H1 (cell line): ENCODE measurements at regions not wholly inside any gene's neighbourhood (a gene's known extent, or its start where the extent isn't known, plus 50 kb on each side); places are given as distances from the start of the nearest gene placed in this dataset.

Experiments used
- CTCF ChIA-PET: fragments of 300-600 bp; sonication (Branson Sonifier 250); formaldehyde crosslinking; loops from one replicate; lab custom pipeline; 2021; ENCODE audit not compliant: partially characterized antibody; lab: Charles Lee
- POLR2A ChIA-PET: fragments of 300-600 bp; sonication (Branson Sonifier 250); formaldehyde crosslinking; loops from one replicate; lab custom pipeline; 2021; ENCODE audit warnings: inconsistent platforms; ENCODE audit not compliant: partially characterized antibody; lab: Charles Lee
- DNase-seq, 2 experiments: peaks; one replicate each; pipeline versions ENCODE4 v3.0.0 to v3.0.0-alpha.2; 2010 to 2022; ENCODE audit warnings: low spot score in 2 of 2, low read depth in 1 of 2, mixed read lengths in 1 of 2
- FAIRE-seq: peaks from 2 replicates; lab custom pipeline; 2011; peaks lifted over from hg19 to GRCh38; lab: Jason Lieb, UNC
- H2AFZ ChIP-seq: 2 replicates; pipeline ENCODE4 v1.8.1; 2012; ENCODE audit warnings: low read length, inconsistent platforms
- H2AK5ac ChIP-seq: 2 replicates; pipeline ENCODE4 v1.6.1; 2013; ENCODE audit warnings: low read depth, low read length
- H2BK120ac ChIP-seq: replicated peaks from 2 replicates; pipeline ENCODE3; 2013; ENCODE audit warnings: low read depth, low read length, inconsistent platforms
- H2BK12ac ChIP-seq: 2 replicates; pipeline ENCODE4 v1.6.1; 2013; ENCODE audit warnings: low read depth, low read length
- H2BK15ac ChIP-seq: 2 replicates; pipeline ENCODE4 v1.6.1; 2013; ENCODE audit warnings: low read length
- H2BK20ac ChIP-seq: 2 replicates; pipeline ENCODE4 v1.6.1; 2013; ENCODE audit warnings: low read length
- H2BK5ac ChIP-seq: 2 replicates; pipeline ENCODE4 v1.6.1; 2013; ENCODE audit warnings: low read depth, low read length
- H3K14ac ChIP-seq: 2 replicates; pipeline ENCODE4 v1.6.1; 2013; ENCODE audit warnings: inconsistent platforms; ENCODE audit not compliant: insufficient read length
- H3K18ac ChIP-seq: 2 replicates; pipeline ENCODE4 v1.6.1; 2013; ENCODE audit warnings: low read length; ENCODE audit errors: extremely low read depth
- H3K23ac ChIP-seq: 2 replicates; pipeline ENCODE4 v1.6.1; 2013; ENCODE audit warnings: inconsistent platforms; ENCODE audit not compliant: insufficient read length
- H3K23me2 ChIP-seq: 2 replicates; pipeline ENCODE4 v1.6.1; 2013; ENCODE audit warnings: low read depth, low read length
- H3K27ac ChIP-seq: 2 replicates; pipeline ENCODE4 v1.6.1; 2011; ENCODE audit warnings: low read depth, low read length, inconsistent platforms
- H3K27me3 ChIP-seq, 4 experiments: replicated peaks in 1 of 4; 1 replicate in 1 of 4; 2 replicates in 3 of 4; pipeline versions ENCODE4 v1.6.1 to v1.8.1; 2011 to 2013; ENCODE audit warnings: low read length in 3 of 4, mild to moderate bottlenecking in 3 of 4, inconsistent platforms in 2 of 4, mixed read lengths in 2 of 4, moderate library complexity in 1 of 4; ENCODE audit not compliant: control insufficient read depth in 3 of 4, insufficient read depth in 3 of 4; ENCODE audit errors: extremely low read depth in 1 of 4
- H3K36me3 ChIP-seq, 4 experiments: 2 replicates each; pipeline versions ENCODE4 v1.6.1 to v1.8.1; 2011 to 2013; ENCODE audit warnings: mild to moderate bottlenecking in 4 of 4, low read length in 3 of 4, moderate library complexity in 2 of 4, control low read depth in 1 of 4, inconsistent platforms in 1 of 4; ENCODE audit not compliant: insufficient read depth in 4 of 4, control insufficient read depth in 2 of 4
- H3K4ac ChIP-seq: replicated peaks from 2 replicates; pipeline ENCODE3; 2013; ENCODE audit warnings: low read length, low read depth, mixed read lengths, inconsistent platforms; ENCODE audit not compliant: insufficient read length
- H3K4me1 ChIP-seq, 4 experiments: replicated peaks in 1 of 4; 1 replicate in 1 of 4; 2 replicates in 3 of 4; pipeline versions ENCODE4 v1.6.1 to v1.8.1; 2011 to 2013; ENCODE audit warnings: low read length in 3 of 4, inconsistent platforms in 2 of 4, mixed read lengths in 1 of 4; ENCODE audit not compliant: insufficient read depth in 4 of 4, control insufficient read depth in 3 of 4
- H3K4me2 ChIP-seq, 2 experiments: 2 replicates each; pipeline versions ENCODE4 v1.6.1 to v1.8.1; 2011 to 2013; ENCODE audit warnings: low read depth in 2 of 2, low read length in 2 of 2, control low read depth in 1 of 2, inconsistent platforms in 1 of 2, mild to moderate bottlenecking in 1 of 2; ENCODE audit not compliant: insufficient read depth in 1 of 2
- H3K4me3 ChIP-seq, 4 experiments: fragments of 200-600, 300-600 bp in 1 of 4; sonication (generic), shearing (Covaris generic), sonication (Bioruptor Twin) in 1 of 4; 2 replicates each; pipeline versions ENCODE4 v1.5.1 to v1.8.1; 2011 to 2016; ENCODE audit warnings: low read length in 4 of 4, low read depth in 3 of 4, control low read depth in 2 of 4, inconsistent platforms in 2 of 4, mild to moderate bottlenecking in 2 of 4, mixed read lengths in 1 of 4, moderate library complexity in 1 of 4; ENCODE audit not compliant: insufficient read depth in 2 of 4; ENCODE audit errors: extremely low read depth in 1 of 4
- H3K56ac ChIP-seq: replicated peaks from 2 replicates; pipeline ENCODE3; 2013; ENCODE audit warnings: low read depth, mild to moderate bottlenecking, mixed read lengths, low read length, inconsistent platforms; ENCODE audit not compliant: insufficient read length
- H3K79me1 ChIP-seq: 2 replicates; pipeline ENCODE4 v1.6.1; 2013; ENCODE audit warnings: low read depth, low read length, control low read depth
- H3K79me2 ChIP-seq, 2 experiments: 2 replicates each; pipeline versions ENCODE4 v1.6.1 to v1.8.1; 2012 to 2013; ENCODE audit warnings: low read length in 2 of 2, mild to moderate bottlenecking in 2 of 2, inconsistent platforms in 1 of 2; ENCODE audit not compliant: insufficient read depth in 2 of 2, control insufficient read depth in 1 of 2
- H3K9ac ChIP-seq, 4 experiments: replicated peaks in 1 of 4; 1 replicate in 1 of 4; 2 replicates in 3 of 4; pipeline versions ENCODE4 v1.6.1 to v1.8.1; 2011 to 2013; ENCODE audit warnings: low read depth in 3 of 4, low read length in 3 of 4, control low read depth in 2 of 4, mild to moderate bottlenecking in 2 of 4, moderate library complexity in 2 of 4, inconsistent platforms in 1 of 4; ENCODE audit errors: extremely low read depth in 1 of 4
- H3K9me3 ChIP-seq, 2 experiments: 2 replicates each; pipeline versions ENCODE4 v1.6.1 to v1.8.1; 2012 to 2013; ENCODE audit warnings: mild to moderate bottlenecking in 2 of 2, moderate library complexity in 2 of 2, control low read depth in 1 of 2, inconsistent platforms in 1 of 2, low read depth in 1 of 2, low read length in 1 of 2, mixed read lengths in 1 of 2; ENCODE audit not compliant: insufficient read depth in 2 of 2
- H4K20me1 ChIP-seq, 2 experiments: replicated peaks in 1 of 2; 2 replicates each; pipeline versions ENCODE3 to v1.8.1; 2011 to 2013; ENCODE audit warnings: inconsistent platforms in 2 of 2, low read length in 2 of 2, mild to moderate bottlenecking in 1 of 2; ENCODE audit not compliant: insufficient read depth in 2 of 2, control insufficient read depth in 1 of 2
- H4K5ac ChIP-seq: 2 replicates; pipeline ENCODE4 v1.6.1; 2013; ENCODE audit warnings: low read length, low read depth, mixed read lengths, inconsistent platforms; ENCODE audit not compliant: insufficient read length
- H4K8ac ChIP-seq: 2 replicates; pipeline ENCODE4 v1.8.0; 2013; ENCODE audit warnings: mild to moderate bottlenecking, moderate library complexity, low read length, inconsistent platforms; ENCODE audit not compliant: insufficient read depth; ENCODE audit errors: extremely low read depth
- H4K91ac ChIP-seq: replicated peaks from 2 replicates; pipeline ENCODE3; 2013; ENCODE audit warnings: low read length, mixed read lengths, inconsistent platforms; ENCODE audit not compliant: insufficient read length
- ASH2L ChIP-seq: fragments of 200-600, 300-600 bp; sonication (generic); IDR thresholded peaks from one replicate; pipeline ENCODE4 v1.7.1; 2017; ENCODE audit warnings: low read length
- HDAC6 ChIP-seq: IDR thresholded peaks from one replicate; pipeline ENCODE4 v1.7.1; 2012; ENCODE audit warnings: low read depth, mild to moderate bottlenecking, inconsistent platforms, low read length, moderate library complexity
- WGBS, 2 experiments: shearing (Covaris generic) in 1 of 2; methylation state at CpG; one replicate each; pipeline versions ENCODE4 v1.1.6 to v1.1.7; 2013 to 2015; ENCODE audit warnings: low lambda C conversion rate in 2 of 2, mixed read lengths in 2 of 2, inconsistent platforms in 1 of 2, low coverage in 1 of 2, missing lambda C conversion rate in 1 of 2; ENCODE audit not compliant: insufficient replicate concordance in 2 of 2, insufficient coverage in 1 of 2, insufficient read length in 1 of 2; ENCODE audit errors: extremely low coverage in 1 of 2, missing lambda C conversion rate in 1 of 2; 5-methylcytosine and 5-hydroxymethylcytosine counted together

DNA sequence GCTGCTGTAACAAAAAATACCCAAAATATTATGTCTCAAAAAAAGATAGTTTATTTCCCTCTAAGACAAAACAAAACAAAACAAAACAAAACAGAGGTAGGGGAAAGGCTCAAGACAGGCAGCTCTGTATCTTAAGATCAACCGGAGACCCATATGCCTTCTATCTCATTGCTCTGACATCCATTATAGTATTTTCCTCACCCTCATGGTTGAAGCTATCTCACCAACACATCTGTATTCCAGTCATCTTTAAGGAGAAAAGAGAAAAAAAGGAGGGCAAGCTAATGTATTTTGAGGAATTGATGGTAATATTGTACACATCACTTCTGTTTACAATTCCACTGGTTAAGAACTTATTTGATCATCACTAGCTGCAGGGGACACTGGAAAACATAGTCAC, 239.7 kb downstream of the ICOS start:
- CTCF ChIA-PET = interaction anchor here (0.6 to 9.9 kb wide), 14 partner anchors 12 to 1812 kb away, joined by 3 to 75 read pairs (median 8); no protein-coding TSS in a partner anchor
- POLR2A ChIA-PET = no interaction called here

More for the DNA sequence above, 239.7 kb downstream of the ICOS start:
- no peak overlapping the region for H2BK12ac ChIP-seq
- H3K4me2 ChIP-seq = no peak overlapping the region
- no peak for TF ChIP-seq ASH2L
- TF ChIP-seq HDAC6 = no peak
- no peak overlapping the region for H3K4ac ChIP-seq
- no peak overlapping the region for H3K14ac ChIP-seq
- no peak overlapping the region for H2BK5ac ChIP-seq
- no peak overlapping the region for H2AFZ ChIP-seq
- H3K9ac ChIP-seq = no peak overlapping the region
- H4K8ac ChIP-seq = no peak overlapping the region
- H2BK20ac ChIP-seq = no peak overlapping the region
- peaks cover 0 to 1% (median 0%) of the 10 kb centered on the region in 4 experiments; a peak in 1 of 7 replicates for H3K27me3 ChIP-seq
- no peak overlapping the region for H2BK120ac ChIP-seq
- no peak overlapping the region for H2BK15ac ChIP-seq
- H4K5ac ChIP-seq = no peak overlapping the region
- H3K23me2 ChIP-seq = no peaks in the 10 kb centered on the region; the same call in 1 of the 2 replicates
- H3K79me2 ChIP-seq = no peaks in the 10 kb centered on the region
- H3K23ac ChIP-seq = no peak overlapping the region
- H4K20me1 ChIP-seq = no peaks in the 10 kb centered on the region
- no peak overlapping the region for H3K4me3 ChIP-seq
- FAIRE-seq (no peak), DNase-seq (no peak)
- no peak overlapping the region for H4K91ac ChIP-seq
- no peaks in the 10 kb centered on the region for H3K36me3 ChIP-seq
- H2AK5ac ChIP-seq = no peak overlapping the region
- H3K4me1 ChIP-seq = peaks cover 1 to 6% (median 4%) of the 10 kb centered on the region in 4 experiments; a peak in 5 of 7 replicates
- 100% methylated on average over 1 of the region's 1 CpG; no CpG with 5 or more reads in 1 of the 2 experiments for WGBS, 2 experiments
- no peak overlapping the region for H3K56ac ChIP-seq
- no peak overlapping the region for H3K18ac ChIP-seq
- no peak overlapping the region for H3K27ac ChIP-seq
- no peaks in the 10 kb centered on the region for H3K79me1 ChIP-seq
- H3K9me3 ChIP-seq = no peaks in the 10 kb centered on the region
